Breast epithelium (tissue), 3 donors: ENCODE measurements at regions not wholly inside any gene's neighbourhood (a gene's known extent, or its start where the extent isn't known, plus 50 kb on each side); places are given as distances from the start of the nearest gene placed in this dataset.
"Not testable (repeated sequence)": the region's sequence is repeated elsewhere in the genome, so short reads cannot be mapped to it uniquely, and the experiment has no call there.

Source experiments
- CTCF ChIP-seq, 3 donors: fragments of 450-650 bp; IDR thresholded peaks; one replicate each; pipeline ENCODE4 v1.5.1; 2016 to 2017; ENCODE audit warnings: antibody characterized with exemption in 3 of 3, mild to moderate bottlenecking in 3 of 3, moderate library complexity in 3 of 3
- POLR2AphosphoS5 ChIP-seq, 3 donors: sonication (generic); formaldehyde crosslinking; IDR thresholded peaks; one replicate each; pipeline ENCODE4 v1.6.1; 2017; ENCODE audit warnings: antibody characterized with exemption in 3 of 3

GRCh38 chr13:18895411-18895810 is 286.2 kb downstream of the TUBA3C start:
- not testable (repeated sequence) for TF ChIP-seq CTCF, POLR2AphosphoS5 (IDR thresholded peaks at IDR 0.05)
